GM23248 (cell line): ENCODE measurements at regions not wholly inside any gene's neighbourhood (a gene's known extent, or its start where the extent isn't known, plus 50 kb on each side); places are given as distances from the start of the nearest gene placed in this dataset.
"Not testable (repeated sequence)": the region's sequence is repeated elsewhere in the genome, so short reads cannot be mapped to it uniquely, and the experiment has no call there.

Experiments
- EZH2 ChIP-seq: fragments of 200-600 bp; sonication (generic); IDR thresholded peaks from 2 replicates; pipeline ENCODE4 v1.6.1; 2018; ENCODE audit warnings: antibody characterized with exemption, mild to moderate bottlenecking; ENCODE audit not compliant: insufficient read depth, poor library complexity, severe bottlenecking
- EZH2phosphoT487 ChIP-seq: fragments of 200-600 bp; sonication (generic); IDR thresholded peaks from 2 replicates; pipeline ENCODE4 v1.6.1; 2018; ENCODE audit warnings: antibody characterized with exemption, moderate library complexity, mild to moderate bottlenecking, low read depth; ENCODE audit not compliant: insufficient read depth

- not testable (repeated sequence) for TF ChIP-seq EZH2, EZH2phosphoT487
These were observed 110.1 kb downstream of the ARHGAP11B start for GRCh38 chr15:30735884-30736564.
